ENCODE measurements at regions not wholly inside any gene's neighbourhood (a gene's known extent, or its start where the extent isn't known, plus 50 kb on each side); places are given as distances from the start of the nearest gene placed in this dataset.

DNA sequence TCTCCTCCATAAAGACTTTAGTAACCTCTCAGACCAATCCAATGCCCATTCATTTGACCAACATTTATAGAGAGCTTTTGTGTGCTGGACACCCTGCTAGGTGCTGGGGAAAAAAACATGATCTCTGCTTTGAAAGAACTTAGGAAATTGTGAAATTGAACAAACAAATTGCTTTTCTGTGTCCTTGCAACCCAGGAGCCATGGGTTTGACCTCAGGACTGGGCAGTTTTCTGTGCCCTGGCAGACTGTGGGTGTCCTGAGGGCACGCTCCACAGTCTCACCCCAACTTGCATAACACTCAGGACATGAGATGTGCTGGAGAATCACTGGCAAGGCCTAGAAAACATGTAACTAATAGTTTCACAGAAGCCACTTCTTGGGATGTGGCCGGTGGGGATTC lies 429.1 kb upstream of the ZMIZ1 start:
- H3K4me3 ChIP-seq: no peak overlapping the region
- TF ChIP-seq EZH2 (IDR thresholded peaks at IDR 0.05) (no peak), POLR2AphosphoS5 (IDR thresholded peaks at IDR 0.05; ENCODE audit: borderline replicate concordance, low read depth, low read length) (no peak), FOXP2 (optimal IDR thresholded peaks at IDR 0.05; ENCODE audit: control extremely low read depth, extremely low read length, insufficient read depth) (no peak)
- no peak overlapping the region for H3K27ac ChIP-seq
- DNase-seq (ENCODE audit: low read depth, low spot score): no peak
- no peak overlapping the region for H3K9ac ChIP-seq (ENCODE audit: insufficient read length)
- H3K9me3 ChIP-seq (ENCODE audit: low read depth, low read length): no peaks in the 10 kb centered on the region
- no peaks in the 10 kb centered on the region for H3K36me3 ChIP-seq (ENCODE audit: insufficient read depth, low read length)

DNA sequence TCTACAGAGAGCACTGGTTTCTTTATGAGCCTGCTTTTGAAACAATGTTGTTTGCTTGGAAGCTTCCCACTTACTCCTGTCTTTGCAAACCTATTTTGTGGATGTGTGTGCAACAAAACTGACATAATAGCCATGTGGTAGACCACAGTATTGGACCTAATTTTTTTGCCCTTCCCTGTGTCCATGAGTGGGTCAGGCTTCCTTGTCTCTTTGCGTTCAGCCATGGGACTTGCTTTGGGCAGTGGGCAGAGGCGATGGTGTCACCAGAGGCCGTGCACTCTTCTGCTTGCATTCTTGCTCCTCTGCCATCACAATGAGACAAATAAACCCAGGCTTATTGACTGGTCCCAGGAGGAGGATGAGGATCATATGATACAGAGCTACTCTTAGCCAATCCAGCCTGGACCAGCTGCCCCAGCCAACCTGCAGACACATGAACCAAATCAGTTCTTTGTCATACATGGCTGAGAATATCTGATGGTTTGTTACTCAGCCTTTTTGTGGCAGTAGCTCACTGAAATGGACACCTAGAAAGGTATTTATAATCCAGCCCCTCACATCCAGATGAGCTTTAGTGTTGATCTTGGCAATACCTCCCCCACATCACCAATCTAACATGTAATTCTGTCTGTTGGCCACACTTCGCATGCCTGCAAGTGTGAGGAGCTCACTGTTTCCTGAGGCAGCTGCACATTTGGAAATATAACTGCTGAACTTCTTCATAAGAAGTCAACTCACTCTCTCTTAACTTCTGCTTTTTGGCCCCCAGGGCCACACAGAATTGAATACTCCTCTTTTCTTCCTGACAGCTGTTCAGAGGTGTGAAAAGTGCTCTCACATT lies 427.8 kb upstream of the ZMIZ1 start:
- Histone ChIP-seq H3K4me3 (no peak overlapping the region), H3K9ac (ENCODE audit: insufficient read length) (no peak overlapping the region), H3K9me3 (ENCODE audit: low read depth, low read length) (no peaks in the 10 kb centered on the region), H3K27ac (no peak overlapping the region), H3K36me3 (ENCODE audit: insufficient read depth, low read length) (no peaks in the 10 kb centered on the region)
- DNase-seq (ENCODE audit: low read depth, low spot score): no peak
- TF ChIP-seq FOXP2 (optimal IDR thresholded peaks at IDR 0.05; ENCODE audit: control extremely low read depth, extremely low read length, insufficient read depth) (no peak), POLR2AphosphoS5 (IDR thresholded peaks at IDR 0.05; ENCODE audit: borderline replicate concordance, low read depth, low read length) (no peak), EZH2 (IDR thresholded peaks at IDR 0.05) (no peak)

DNA sequence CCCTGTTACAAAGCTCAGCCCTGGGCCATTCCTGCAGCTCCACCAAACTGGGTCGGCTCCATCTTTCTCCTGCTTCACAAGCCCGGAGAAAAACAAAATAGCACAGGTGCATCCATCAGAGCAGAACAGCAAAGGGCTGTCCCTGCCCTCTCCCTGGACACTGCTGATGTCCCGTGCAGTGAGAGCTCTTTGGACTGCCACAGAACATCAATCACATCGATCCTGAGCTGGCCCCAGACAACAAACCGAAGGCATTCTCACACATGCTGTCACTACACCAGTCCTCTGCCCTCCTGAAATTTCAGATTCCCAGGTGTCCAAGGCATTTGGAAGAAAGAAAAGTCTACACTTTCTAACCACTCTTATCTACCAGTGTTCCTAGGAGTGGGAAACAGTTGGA lies 427.1 kb upstream of the ZMIZ1 start:
- H3K9me3 ChIP-seq (ENCODE audit: low read depth, low read length): no peaks in the 10 kb centered on the region
- H3K36me3 ChIP-seq (ENCODE audit: insufficient read depth, low read length): no peaks in the 10 kb centered on the region
- no peak overlapping the region for H3K4me3 ChIP-seq
- TF ChIP-seq POLR2AphosphoS5 (IDR thresholded peaks at IDR 0.05; ENCODE audit: borderline replicate concordance, low read depth, low read length): no peak
- TF ChIP-seq FOXP2 (optimal IDR thresholded peaks at IDR 0.05; ENCODE audit: control extremely low read depth, extremely low read length, insufficient read depth): no peak
- no peak for TF ChIP-seq EZH2 (IDR thresholded peaks at IDR 0.05)
- H3K27ac ChIP-seq: no peak overlapping the region
- no peak for DNase-seq (ENCODE audit: low read depth, low spot score)
- H3K9ac ChIP-seq (ENCODE audit: insufficient read length): no peak overlapping the region

DNA sequence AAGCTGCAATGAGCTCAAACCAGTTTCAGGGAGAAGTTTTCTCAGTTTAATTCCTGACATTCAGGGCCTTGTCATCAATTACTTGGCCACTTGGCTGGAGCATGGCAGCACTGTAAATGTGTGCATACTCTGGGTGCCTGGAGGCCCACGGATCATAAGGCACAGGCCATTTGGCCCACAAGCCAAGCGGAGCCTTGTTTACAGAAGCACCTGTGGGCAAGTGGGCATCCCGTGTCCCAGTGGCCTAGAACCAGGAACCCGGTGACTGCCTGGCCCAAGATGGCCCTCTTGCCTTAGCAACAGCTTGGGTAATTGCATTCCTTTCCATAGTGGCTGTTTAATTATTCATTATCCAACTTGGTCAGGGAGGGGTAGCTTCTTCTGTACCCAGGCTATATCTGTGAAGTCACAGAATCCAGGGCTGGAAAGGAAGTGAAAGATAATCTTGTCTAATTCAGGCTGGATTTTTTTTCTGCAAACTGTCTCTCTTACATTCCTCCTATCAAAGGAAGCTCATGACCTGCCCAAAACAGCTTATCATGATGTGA lies 426.4 kb upstream of the ZMIZ1 start:
- Histone ChIP-seq H3K4me3 (no peak overlapping the region), H3K27ac (no peak overlapping the region), H3K9me3 (ENCODE audit: low read depth, low read length) (no peaks in the 10 kb centered on the region), H3K36me3 (ENCODE audit: insufficient read depth, low read length) (no peaks in the 10 kb centered on the region), H3K9ac (ENCODE audit: insufficient read length) (no peak overlapping the region)
- no peak for TF ChIP-seq EZH2 (IDR thresholded peaks at IDR 0.05)
- TF ChIP-seq FOXP2 (optimal IDR thresholded peaks at IDR 0.05; ENCODE audit: control extremely low read depth, extremely low read length, insufficient read depth): no peak
- no peak for TF ChIP-seq POLR2AphosphoS5 (IDR thresholded peaks at IDR 0.05; ENCODE audit: borderline replicate concordance, low read depth, low read length)
- no peak for DNase-seq (ENCODE audit: low read depth, low spot score)

DNA sequence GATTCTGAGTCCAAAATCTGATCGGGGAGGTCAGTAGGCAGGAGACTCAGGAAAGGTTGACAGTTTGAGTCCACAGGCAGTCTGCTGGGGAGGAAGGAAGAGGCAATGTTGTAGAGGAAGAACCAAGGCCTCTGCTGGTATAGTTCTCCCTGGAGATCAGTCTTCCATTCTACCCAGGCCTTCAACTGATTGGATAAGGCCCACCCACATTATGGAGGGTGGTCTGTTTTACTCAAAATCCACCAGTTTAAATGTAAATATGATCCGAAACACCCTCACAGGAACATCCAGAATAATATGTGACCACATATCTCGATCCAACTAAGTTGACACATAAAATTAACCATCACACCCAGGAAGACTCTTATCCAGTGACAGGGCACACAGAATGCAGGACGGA lies 425.3 kb upstream of the ZMIZ1 start:
- DNase-seq (ENCODE audit: low read depth, low spot score): no peak
- no peak overlapping the region for H3K27ac ChIP-seq
- no peaks in the 10 kb centered on the region for H3K9me3 ChIP-seq (ENCODE audit: low read depth, low read length)
- no peak overlapping the region for H3K9ac ChIP-seq (ENCODE audit: insufficient read length)
- H3K36me3 ChIP-seq (ENCODE audit: insufficient read depth, low read length): no peaks in the 10 kb centered on the region
- TF ChIP-seq FOXP2 (optimal IDR thresholded peaks at IDR 0.05; ENCODE audit: control extremely low read depth, extremely low read length, insufficient read depth) (no peak), POLR2AphosphoS5 (IDR thresholded peaks at IDR 0.05; ENCODE audit: borderline replicate concordance, low read depth, low read length) (no peak), EZH2 (IDR thresholded peaks at IDR 0.05) (no peak)
- H3K4me3 ChIP-seq: no peak overlapping the region

DNA sequence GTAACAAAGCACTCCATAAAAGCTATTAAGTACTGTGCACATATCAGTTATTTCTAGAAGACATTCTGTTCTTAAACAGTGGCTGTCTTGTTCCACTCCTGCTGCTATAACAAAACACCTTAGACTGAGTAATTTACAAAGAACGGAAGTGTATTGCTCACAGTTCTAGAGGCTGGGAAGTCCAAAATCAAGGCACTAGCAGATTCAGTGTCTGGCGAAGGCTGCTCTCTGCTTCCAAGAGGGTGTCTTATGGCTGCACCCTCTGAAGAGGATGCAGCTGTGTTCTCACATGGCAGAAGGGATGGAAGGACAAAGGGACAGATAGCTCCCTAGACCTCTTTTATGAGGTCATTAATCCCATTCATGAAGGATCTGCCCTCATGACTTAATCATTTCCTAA lies 424.2 kb upstream of the ZMIZ1 start:
- Histone ChIP-seq H3K9me3 (ENCODE audit: low read depth, low read length) (no peaks in the 10 kb centered on the region), H3K9ac (ENCODE audit: insufficient read length) (no peak overlapping the region), H3K27ac (no peak overlapping the region), H3K4me3 (no peak overlapping the region), H3K36me3 (ENCODE audit: insufficient read depth, low read length) (no peaks in the 10 kb centered on the region)
- no peak for DNase-seq (ENCODE audit: low read depth, low spot score)
- no peak for TF ChIP-seq EZH2 (IDR thresholded peaks at IDR 0.05)
- no peak for TF ChIP-seq POLR2AphosphoS5 (IDR thresholded peaks at IDR 0.05; ENCODE audit: borderline replicate concordance, low read depth, low read length)
- TF ChIP-seq FOXP2 (optimal IDR thresholded peaks at IDR 0.05; ENCODE audit: control extremely low read depth, extremely low read length, insufficient read depth): no peak

DNA sequence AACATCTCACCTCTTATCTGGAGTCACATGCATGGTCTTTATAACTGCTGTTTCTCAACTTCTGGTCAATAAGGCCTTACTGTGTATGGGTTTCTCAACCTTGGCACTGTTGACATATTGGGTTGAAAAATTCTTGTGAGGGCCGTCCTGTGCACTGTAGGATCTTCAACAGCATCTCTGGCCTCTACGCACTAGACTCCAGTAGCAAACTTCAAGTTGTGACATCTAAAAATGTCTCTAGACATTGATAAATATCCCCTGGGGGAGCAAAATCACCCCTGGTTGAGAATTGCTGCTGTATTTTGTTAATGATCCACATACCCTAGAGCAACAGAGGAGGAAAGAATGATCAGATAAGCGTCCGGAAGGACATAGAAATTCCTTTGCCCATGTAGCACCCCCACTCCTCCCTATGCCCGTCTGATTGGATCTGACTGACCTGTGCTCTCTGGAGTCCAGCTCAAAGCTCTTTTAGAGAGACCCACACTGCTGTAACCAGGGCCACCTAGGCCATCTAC lies 423.5 kb upstream of the ZMIZ1 start:
- H3K9ac ChIP-seq (ENCODE audit: insufficient read length): no peak overlapping the region
- H3K9me3 ChIP-seq (ENCODE audit: low read depth, low read length): no peaks in the 10 kb centered on the region
- no peak for DNase-seq (ENCODE audit: low read depth, low spot score)
- no peak overlapping the region for H3K4me3 ChIP-seq
- H3K36me3 ChIP-seq (ENCODE audit: insufficient read depth, low read length): no peaks in the 10 kb centered on the region
- TF ChIP-seq EZH2 (IDR thresholded peaks at IDR 0.05) (no peak), POLR2AphosphoS5 (IDR thresholded peaks at IDR 0.05; ENCODE audit: borderline replicate concordance, low read depth, low read length) (no peak), FOXP2 (optimal IDR thresholded peaks at IDR 0.05; ENCODE audit: control extremely low read depth, extremely low read length, insufficient read depth) (no peak)
- no peak overlapping the region for H3K27ac ChIP-seq

DNA sequence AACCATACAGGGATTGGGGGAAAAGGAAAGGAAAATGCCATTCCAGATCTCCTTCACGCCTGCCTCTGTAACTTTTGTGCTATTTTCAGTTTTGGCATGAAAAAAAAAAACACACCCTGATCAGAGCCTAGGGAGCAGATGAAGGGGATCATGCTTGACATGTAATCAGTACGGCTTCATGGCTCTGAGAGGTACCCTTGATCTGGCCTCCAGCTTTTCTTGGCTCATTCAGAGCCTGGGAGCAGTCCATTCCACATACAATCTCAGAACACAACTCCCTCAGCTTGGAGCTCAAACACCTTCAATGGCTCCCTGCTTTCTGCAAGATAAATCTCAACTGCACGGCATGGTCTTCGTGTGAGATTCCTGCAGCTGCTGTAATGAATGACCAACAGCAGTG lies 422.8 kb upstream of the ZMIZ1 start:
- DNase-seq (ENCODE audit: low read depth, low spot score): no peak
- H3K36me3 ChIP-seq (ENCODE audit: insufficient read depth, low read length): no peaks in the 10 kb centered on the region
- TF ChIP-seq EZH2 (IDR thresholded peaks at IDR 0.05): no peak
- TF ChIP-seq POLR2AphosphoS5 (IDR thresholded peaks at IDR 0.05; ENCODE audit: borderline replicate concordance, low read depth, low read length): no peak
- no peak for TF ChIP-seq FOXP2 (optimal IDR thresholded peaks at IDR 0.05; ENCODE audit: control extremely low read depth, extremely low read length, insufficient read depth)
- H3K9ac ChIP-seq (ENCODE audit: insufficient read length): no peak overlapping the region
- H3K27ac ChIP-seq: no peak overlapping the region
- no peak overlapping the region for H3K4me3 ChIP-seq
- no peaks in the 10 kb centered on the region for H3K9me3 ChIP-seq (ENCODE audit: low read depth, low read length)

All from SK-N-MC (cell line).